ENCODE measurements at regions not wholly inside any gene's neighbourhood (a gene's known extent, or its start where the extent isn't known, plus 50 kb on each side); places are given as distances from the start of the nearest gene placed in this dataset.

DNA sequence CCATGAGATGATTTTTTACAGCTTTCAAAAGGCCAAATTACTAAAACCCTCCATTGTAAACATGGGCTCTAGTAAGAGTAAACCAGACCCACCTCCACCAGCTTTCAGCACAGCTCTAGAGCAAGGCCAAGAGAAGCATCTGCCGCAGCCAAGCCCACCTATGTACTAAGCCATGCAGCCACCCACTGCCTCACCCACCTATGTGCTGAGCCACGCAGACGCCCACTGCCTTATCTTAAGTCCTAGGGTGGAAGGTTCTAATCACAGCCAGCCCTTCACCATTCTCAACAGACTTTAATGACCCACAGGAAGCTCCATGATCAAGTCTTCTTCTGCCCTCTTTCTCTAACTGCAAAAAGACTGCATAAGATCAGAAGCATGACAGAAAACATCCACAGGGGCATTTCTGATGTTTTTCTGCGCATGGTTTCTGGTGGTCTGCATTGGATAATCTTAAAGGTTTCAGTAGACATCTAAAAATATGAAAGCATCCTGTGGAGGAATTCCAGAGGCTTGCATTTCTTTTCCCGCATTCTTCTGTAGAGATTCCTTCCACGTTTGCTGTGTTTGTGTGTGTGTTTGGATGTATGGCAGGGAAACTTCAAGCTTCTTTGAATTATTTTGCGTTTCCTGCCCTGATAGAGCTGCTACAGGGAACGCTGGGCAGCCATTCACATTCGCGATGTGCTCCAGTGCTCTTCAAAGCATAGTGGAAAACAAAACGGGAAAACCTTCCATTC lies 286.1 kb upstream of the KLF6 start:
- peaks cover 8% of the 10 kb centered on the region for H3K4me1 Mint-ChIP-seq (ENCODE audit: low read depth)
- H3K27ac Mint-ChIP-seq = no peak overlapping the region
- H3K9me3 Mint-ChIP-seq (ENCODE audit: low read depth) = no peaks in the 10 kb centered on the region
- no peaks in the 10 kb centered on the region for H3K27me3 Mint-ChIP-seq
- H3K36me3 Mint-ChIP-seq = no peaks in the 10 kb centered on the region
- H3K4me3 Mint-ChIP-seq = no peak overlapping the region

DNA sequence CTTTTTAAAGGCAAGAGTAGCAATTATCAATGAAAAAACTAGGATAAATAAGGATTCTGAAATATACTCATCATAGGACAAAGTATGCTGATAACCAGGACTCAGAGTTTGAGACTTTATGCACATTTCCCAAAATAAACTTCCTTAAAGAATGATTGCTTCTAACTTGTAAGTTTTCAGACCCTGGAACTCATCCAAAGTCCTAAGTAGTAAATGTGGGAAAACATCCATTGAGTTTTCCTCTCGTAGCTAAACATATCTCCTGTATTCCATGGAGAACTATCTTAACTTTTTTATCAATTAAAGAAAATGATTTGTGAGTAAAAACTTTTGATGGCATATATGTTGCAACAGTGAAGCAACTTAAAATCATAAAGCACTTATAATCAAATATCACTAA lies 285.2 kb upstream of the KLF6 start:
- no peak overlapping the region for H3K4me3 Mint-ChIP-seq
- H3K36me3 Mint-ChIP-seq = no peaks in the 10 kb centered on the region
- no peaks in the 10 kb centered on the region for H3K9me3 Mint-ChIP-seq (ENCODE audit: low read depth)
- H3K27ac Mint-ChIP-seq = no peak overlapping the region
- no peaks in the 10 kb centered on the region for H3K27me3 Mint-ChIP-seq
- H3K4me1 Mint-ChIP-seq (ENCODE audit: low read depth) = peaks cover 6% of the 10 kb centered on the region

DNA sequence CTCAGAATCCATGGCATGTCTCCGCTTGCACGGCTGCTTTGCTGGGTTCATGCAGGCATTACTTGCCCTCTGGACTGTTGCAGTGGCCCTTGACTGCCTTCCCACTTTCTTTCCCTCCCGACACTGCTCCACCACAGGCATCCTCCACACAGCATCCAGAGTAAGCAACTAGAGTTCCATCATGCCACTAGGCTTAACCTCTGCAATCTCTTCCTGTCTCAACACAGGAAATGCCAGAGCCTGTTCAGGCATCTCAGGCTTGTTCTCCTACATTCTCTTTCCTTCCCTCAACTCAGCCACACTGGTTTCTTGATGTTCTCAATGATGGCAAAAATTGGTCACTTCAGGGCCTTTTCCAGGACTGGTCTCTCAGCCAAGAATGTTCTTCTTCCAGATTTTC lies 284.5 kb upstream of the KLF6 start:
- no peaks in the 10 kb centered on the region for H3K27me3 Mint-ChIP-seq
- H3K9me3 Mint-ChIP-seq (ENCODE audit: low read depth) = no peaks in the 10 kb centered on the region
- H3K27ac Mint-ChIP-seq = no peak overlapping the region
- no peak overlapping the region for H3K4me3 Mint-ChIP-seq
- H3K4me1 Mint-ChIP-seq (ENCODE audit: low read depth) = no peaks in the 10 kb centered on the region
- H3K36me3 Mint-ChIP-seq = no peaks in the 10 kb centered on the region

DNA sequence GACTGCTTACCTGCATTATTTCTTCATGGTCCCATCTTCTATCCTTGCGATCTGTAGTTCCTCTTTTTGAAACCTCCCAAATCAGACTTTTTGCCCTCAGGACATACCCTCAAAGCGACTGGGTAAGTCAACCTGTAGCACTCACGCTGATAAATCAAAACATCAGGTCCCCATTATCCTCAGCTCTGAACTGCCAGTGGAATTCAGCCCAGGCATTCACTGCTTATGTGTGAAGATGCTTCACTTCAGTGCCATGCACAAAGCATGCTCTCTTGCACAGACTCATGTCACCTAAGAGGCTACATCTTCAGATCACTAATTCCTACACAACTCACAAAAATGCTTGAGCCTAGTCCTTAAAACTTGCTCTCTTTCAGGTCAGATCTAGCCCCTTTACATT lies 283.6 kb upstream of the KLF6 start:
- Mint-ChIP-seq H3K4me1 (ENCODE audit: low read depth) (no peaks in the 10 kb centered on the region), H3K36me3 (no peaks in the 10 kb centered on the region), H3K4me3 (no peak overlapping the region), H3K27me3 (no peaks in the 10 kb centered on the region), H3K9me3 (ENCODE audit: low read depth) (no peaks in the 10 kb centered on the region), H3K27ac (no peak overlapping the region)

DNA sequence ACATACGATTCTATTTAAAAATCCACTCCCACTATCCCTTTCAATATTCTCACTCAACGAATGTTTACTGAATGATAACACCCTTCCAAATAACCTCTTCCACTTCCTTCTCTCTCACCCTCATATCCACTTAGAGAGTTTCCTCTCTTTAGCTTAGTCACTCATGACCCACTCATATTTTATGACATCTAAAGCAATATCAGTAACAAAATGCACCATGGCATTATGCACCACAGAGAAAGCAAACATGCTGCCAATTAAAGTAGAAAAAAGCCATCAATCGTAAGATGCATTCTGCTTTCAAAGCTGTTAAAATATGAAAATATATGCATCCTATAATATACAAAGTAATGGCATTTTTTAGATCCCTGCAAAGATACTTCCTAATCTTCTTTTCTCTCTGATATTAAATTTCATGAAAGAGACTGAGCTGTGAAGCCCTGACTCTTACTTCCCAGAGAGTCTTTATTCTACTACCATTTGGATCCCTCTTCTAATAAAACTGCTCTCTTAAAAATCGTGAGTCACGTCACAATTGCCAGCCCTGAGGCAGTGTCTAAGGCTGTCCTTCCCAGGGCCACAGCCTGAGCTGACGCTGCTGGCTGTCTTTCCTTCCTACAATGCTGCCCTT lies 283.0 kb upstream of the KLF6 start:
- H3K9me3 Mint-ChIP-seq (ENCODE audit: low read depth) = no peaks in the 10 kb centered on the region
- H3K36me3 Mint-ChIP-seq = no peaks in the 10 kb centered on the region
- H3K4me1 Mint-ChIP-seq (ENCODE audit: low read depth) = no peaks in the 10 kb centered on the region
- H3K4me3 Mint-ChIP-seq = no peak overlapping the region
- H3K27me3 Mint-ChIP-seq = no peaks in the 10 kb centered on the region
- H3K27ac Mint-ChIP-seq = no peak overlapping the region

DNA sequence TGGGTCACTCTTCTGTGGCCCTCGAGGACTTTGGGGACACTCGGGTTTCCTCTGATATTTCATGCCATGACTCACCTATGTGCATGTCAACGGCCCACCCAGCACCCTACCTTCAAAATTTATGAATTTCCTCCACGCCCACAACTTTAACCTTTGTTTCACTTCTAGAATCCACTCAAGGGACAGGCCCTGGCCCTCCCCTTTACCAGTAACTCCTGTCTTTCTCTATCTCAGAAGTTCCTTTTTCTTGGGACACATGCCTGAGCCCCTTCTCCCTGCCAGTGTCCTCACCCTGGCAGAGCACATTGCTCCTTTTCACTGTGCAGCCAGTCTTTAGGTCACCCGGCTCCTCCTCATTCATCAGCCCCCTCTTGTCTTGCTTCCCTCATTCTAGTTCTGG lies 282.5 kb upstream of the KLF6 start:
- Mint-ChIP-seq H3K27me3 (no peaks in the 10 kb centered on the region), H3K27ac (no peak overlapping the region), H3K36me3 (no peaks in the 10 kb centered on the region), H3K4me3 (no peak overlapping the region), H3K9me3 (ENCODE audit: low read depth) (no peaks in the 10 kb centered on the region), H3K4me1 (ENCODE audit: low read depth) (no peaks in the 10 kb centered on the region)

DNA sequence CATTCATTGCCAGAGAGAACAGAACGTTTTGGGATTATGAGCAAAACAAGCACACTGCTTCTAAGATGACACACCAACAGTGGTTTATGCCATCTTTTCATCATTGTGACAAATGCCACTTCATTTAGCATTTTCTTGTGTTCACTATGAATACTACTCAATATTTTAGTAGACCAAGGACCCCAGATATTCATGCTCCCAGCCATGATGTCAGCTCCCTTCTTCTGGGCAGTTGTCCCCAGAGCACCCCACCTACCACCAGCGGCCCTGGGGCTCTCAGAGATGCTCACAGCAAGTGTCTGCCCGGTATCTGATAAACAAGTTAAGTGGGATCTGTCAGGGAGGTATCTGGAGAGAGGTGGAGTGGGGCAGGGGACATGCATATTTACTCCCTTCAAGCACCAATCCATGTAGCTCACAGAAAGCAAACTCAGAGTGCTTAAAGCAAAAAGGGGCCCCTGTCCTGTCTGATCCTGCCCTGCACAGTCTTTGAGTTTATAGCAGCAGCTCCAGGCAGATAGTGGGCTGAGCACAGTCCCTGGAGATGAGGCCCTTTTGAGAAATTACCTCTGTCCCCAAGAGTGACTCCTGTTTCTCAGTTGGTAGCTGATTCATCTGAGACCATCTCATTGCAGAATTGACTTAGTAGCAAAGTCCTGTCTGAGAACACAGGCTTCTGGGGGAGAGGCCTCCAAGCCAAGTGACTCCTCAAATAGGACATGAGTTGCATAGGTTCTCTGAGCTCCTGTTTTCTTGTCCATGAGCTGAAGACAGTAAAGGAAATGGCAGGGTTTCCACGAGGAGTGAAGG lies 281.8 kb upstream of the KLF6 start:
- Mint-ChIP-seq H3K27ac (no peak overlapping the region), H3K4me3 (no peak overlapping the region), H3K36me3 (no peaks in the 10 kb centered on the region), H3K4me1 (ENCODE audit: low read depth) (no peaks in the 10 kb centered on the region), H3K27me3 (no peaks in the 10 kb centered on the region), H3K9me3 (ENCODE audit: low read depth) (no peaks in the 10 kb centered on the region)

DNA sequence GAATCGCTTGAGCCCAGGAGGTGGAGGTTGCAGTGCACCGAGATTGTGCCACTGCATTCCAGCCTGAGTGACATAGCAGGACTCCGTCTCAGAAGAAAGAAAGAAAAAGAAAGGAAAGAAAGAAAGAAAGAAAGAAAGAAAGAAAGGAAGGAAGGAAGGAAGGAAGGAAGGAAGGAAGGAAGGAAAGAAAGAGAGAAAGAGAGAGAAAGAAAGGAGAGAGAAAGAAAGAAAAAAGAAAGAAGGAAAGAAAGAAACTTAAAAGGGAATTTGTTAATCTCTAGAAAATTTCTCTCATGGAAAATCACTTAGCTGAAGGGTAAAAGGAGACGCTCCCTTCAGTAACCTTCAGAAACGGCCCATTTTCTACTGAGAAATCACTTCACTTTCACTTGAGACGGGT lies 279.5 kb upstream of the KLF6 start:
- H3K4me1 Mint-ChIP-seq (ENCODE audit: low read depth) = peaks cover 12% of the 10 kb centered on the region
- H3K36me3 Mint-ChIP-seq = no peaks in the 10 kb centered on the region
- no peaks in the 10 kb centered on the region for H3K9me3 Mint-ChIP-seq (ENCODE audit: low read depth)
- no peak overlapping the region for H3K27ac Mint-ChIP-seq
- H3K4me3 Mint-ChIP-seq = no peak overlapping the region
- no peaks in the 10 kb centered on the region for H3K27me3 Mint-ChIP-seq

DNA sequence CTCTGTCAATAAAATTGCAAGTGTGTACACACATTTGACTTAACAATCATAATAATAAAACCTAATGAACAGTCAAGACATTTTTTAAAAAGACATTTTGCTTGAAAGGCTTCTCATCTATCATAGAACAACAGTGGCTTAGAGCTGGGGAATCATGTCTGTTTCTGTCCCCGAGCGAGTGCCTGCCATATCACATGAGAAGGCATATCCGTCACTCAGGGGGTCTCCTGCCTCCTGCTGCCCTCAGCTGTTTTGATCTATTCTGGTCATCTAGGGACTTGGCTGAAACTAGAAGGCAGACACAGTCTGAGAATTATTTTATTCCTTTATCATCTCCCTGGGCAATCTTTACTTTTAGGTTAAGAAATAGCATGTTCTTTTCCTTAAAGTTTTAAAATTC lies 278.7 kb upstream of the KLF6 start:
- H3K9me3 Mint-ChIP-seq (ENCODE audit: low read depth) = no peaks in the 10 kb centered on the region
- H3K27ac Mint-ChIP-seq = no peak overlapping the region
- H3K4me3 Mint-ChIP-seq = no peak overlapping the region
- peaks cover 14% of the 10 kb centered on the region for H3K4me1 Mint-ChIP-seq (ENCODE audit: low read depth)
- H3K27me3 Mint-ChIP-seq = no peaks in the 10 kb centered on the region
- no peaks in the 10 kb centered on the region for H3K36me3 Mint-ChIP-seq

DNA sequence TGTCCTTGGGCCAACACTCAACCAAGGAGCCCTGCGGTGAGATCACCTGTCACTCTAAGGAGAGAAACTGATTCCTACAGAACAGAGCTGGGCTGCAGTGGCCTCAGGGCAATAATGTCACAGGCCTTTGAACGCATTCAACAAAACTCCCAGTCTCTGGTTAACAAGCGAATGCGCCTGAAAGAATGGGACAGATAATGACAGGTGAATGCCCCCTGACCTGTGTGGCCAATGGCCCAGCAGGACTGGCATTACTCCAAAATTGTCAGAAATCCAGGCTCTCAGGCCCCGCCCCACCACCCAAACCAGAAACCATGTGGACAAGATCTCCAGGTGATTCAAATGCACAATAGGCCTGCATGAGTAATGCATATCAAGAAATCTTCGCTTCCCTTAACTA lies 277.7 kb upstream of the KLF6 start:
- Mint-ChIP-seq H3K4me3 (no peak overlapping the region), H3K4me1 (ENCODE audit: low read depth) (peaks cover 18% of the 10 kb centered on the region), H3K9me3 (ENCODE audit: low read depth) (no peaks in the 10 kb centered on the region), H3K27ac (no peak overlapping the region), H3K27me3 (no peaks in the 10 kb centered on the region), H3K36me3 (no peaks in the 10 kb centered on the region)

DNA sequence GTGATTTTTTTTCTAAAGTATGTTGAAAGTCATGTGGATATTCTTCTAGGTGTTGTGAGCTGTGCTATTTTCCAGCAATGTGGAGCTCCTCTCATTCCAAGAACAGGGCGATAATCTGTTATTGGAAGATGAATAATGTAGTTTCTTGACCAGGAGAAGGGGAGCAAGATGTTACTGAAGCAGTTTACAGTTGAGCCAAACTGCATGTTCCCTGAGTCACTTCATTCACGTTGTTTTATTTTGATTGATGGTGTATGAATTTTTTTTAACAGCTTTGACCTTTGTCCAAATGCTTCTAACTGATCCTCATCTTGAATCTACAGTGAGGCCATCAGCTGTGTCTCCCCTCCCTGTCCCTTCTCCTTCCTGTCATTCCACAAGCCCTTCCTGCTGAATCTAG lies 277.1 kb upstream of the KLF6 start:
- no peaks in the 10 kb centered on the region for H3K36me3 Mint-ChIP-seq
- no peak overlapping the region for H3K4me3 Mint-ChIP-seq
- H3K27me3 Mint-ChIP-seq = no peaks in the 10 kb centered on the region
- no peaks in the 10 kb centered on the region for H3K9me3 Mint-ChIP-seq (ENCODE audit: low read depth)
- H3K27ac Mint-ChIP-seq = no peak overlapping the region
- H3K4me1 Mint-ChIP-seq (ENCODE audit: low read depth) = peaks cover 18% of the 10 kb centered on the region

DNA sequence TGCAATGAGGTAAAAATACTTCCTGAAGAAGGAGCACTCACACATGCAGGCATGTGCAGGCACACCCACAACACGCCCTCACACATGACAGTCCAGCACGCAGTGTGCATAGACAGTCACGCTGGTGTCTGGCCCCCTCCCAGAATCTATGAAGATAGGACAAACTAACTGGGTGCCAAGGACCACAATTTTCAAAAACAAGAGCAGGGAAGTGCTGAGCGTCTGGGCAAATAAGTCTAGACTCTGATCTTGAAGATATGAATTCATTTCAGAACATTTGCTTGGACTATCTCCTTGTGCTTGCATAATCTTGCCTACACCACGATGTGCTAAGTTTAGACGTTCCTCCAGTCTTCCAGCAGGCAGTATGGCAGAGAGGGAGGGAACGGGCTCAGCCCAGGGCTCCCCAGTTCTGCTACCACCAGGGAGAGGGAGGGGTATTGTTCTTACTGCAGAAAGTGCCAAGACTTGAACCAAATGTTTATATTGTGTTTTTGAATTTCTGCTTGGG lies 276.5 kb upstream of the KLF6 start:
- Mint-ChIP-seq H3K36me3 (no peaks in the 10 kb centered on the region), H3K4me3 (no peak overlapping the region), H3K4me1 (ENCODE audit: low read depth) (peaks cover 18% of the 10 kb centered on the region), H3K9me3 (ENCODE audit: low read depth) (no peaks in the 10 kb centered on the region), H3K27ac (no peak overlapping the region), H3K27me3 (no peaks in the 10 kb centered on the region)

DNA sequence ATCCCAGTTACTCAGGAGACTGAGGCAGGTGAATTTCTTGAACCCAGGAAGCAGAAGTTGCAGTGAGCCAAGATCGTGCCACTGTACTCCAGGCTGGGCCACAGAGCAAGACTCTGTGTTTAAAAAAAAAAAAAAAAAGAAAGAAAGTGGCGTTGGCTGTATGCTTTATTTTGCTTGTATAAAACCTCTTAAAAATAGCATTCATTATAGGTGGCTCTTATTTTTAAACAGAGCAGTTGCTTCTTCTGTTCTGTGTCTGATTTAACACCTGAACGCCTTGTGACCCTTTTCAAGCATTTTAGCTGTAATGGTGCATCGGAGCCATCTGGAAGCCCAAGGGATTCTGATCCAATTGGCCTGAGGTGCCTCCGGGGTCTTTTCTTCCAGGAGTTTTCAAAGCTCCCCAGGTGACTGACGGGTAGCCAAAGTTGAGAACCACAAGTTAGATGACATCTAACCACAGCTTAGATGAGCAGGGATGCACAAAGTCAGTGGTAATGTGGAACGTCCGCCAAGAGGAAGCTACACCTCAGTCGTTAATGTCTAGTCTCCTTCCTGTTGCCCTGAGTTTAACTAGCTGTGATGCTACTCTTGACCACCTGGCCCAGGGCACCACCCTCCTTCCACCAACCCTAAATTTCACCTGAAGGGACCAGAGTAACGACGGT lies 274.6 kb upstream of the KLF6 start:
- Mint-ChIP-seq H3K9me3 (ENCODE audit: low read depth) (no peaks in the 10 kb centered on the region), H3K4me1 (ENCODE audit: low read depth) (peaks cover 18% of the 10 kb centered on the region), H3K4me3 (no peak overlapping the region), H3K36me3 (no peaks in the 10 kb centered on the region), H3K27ac (peak overlapping the region; percentile 10), H3K27me3 (no peaks in the 10 kb centered on the region)

DNA sequence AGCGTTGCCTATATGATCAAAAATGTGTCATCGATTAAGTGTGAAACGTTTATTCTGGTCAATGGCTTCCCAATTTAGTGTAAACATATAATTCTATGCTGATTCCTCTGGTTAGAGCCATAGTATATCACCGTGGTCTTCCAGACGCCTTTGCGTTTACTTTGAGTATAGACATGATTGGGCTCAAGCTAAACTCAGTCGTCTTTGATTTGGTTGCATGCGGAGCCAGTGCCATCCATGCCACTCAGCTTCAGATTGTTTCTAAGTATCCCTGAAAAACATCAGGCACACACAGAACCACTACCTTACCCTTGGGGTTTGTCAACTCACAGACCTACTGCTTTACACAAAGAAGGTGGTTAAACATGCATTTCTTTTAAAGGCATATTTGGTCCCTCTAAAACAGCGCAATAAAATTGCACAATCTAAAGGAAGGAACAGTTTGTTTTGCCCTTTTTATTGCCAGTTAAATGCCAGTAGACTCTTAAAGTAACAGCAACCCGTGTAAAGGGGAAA lies 273.6 kb upstream of the KLF6 start:
- H3K27ac Mint-ChIP-seq = no peak overlapping the region
- H3K36me3 Mint-ChIP-seq = no peaks in the 10 kb centered on the region
- H3K4me3 Mint-ChIP-seq = no peak overlapping the region

More for the DNA sequence above, 273.6 kb upstream of the KLF6 start:
- H3K4me1 Mint-ChIP-seq (ENCODE audit: low read depth) = peaks cover 18% of the 10 kb centered on the region
- H3K27me3 Mint-ChIP-seq = no peaks in the 10 kb centered on the region
- no peaks in the 10 kb centered on the region for H3K9me3 Mint-ChIP-seq (ENCODE audit: low read depth)

Data from activated naive CD8-positive, alpha-beta T cell (primary cell).